Vagina (tissue), 2 donors: ENCODE measurements at regions not wholly inside any gene's neighbourhood (a gene's known extent, or its start where the extent isn't known, plus 50 kb on each side); places are given as distances from the start of the nearest gene placed in this dataset.

Experiments
- DNase-seq, 2 donors: peaks; one replicate each; pipeline ENCODE4 v3.0.0-alpha.2; 2017; ENCODE audit errors: extremely low spot score in 2 of 2
- H3K27ac ChIP-seq: fragments of 200-600 bp; sonication (generic); one replicate; pipeline ENCODE4 v1.5.1; 2019
- H3K27me3 ChIP-seq: fragments of 200-600 bp; sonication (generic); one replicate; pipeline ENCODE4 v1.5.1; 2019
- H3K36me3 ChIP-seq, 2 donors: fragments of 200-600 bp; sonication (generic); one replicate each; pipeline ENCODE4 v1.5.1; 2017 to 2019
- H3K4me1 ChIP-seq: fragments of 200-600 bp; sonication (generic); one replicate; pipeline ENCODE4 v1.5.1; 2019
- H3K4me3 ChIP-seq, 2 donors: fragments of 200-600 bp; sonication (generic); 1 replicate in 1 of 2; 2 replicates in 1 of 2; pipeline ENCODE4 v1.5.1; 2016 to 2019
- H3K9me3 ChIP-seq: fragments of 200-600 bp; sonication (generic); one replicate; pipeline ENCODE4 v1.5.1; 2019
- POLR2A ChIP-seq, 2 donors: fragments of 450-650 bp; IDR thresholded peaks; one replicate each; pipeline ENCODE4 v1.6.1; 2017; ENCODE audit warnings: antibody characterized with exemption in 2 of 2, mild to moderate bottlenecking in 2 of 2, moderate library complexity in 2 of 2
- POLR2AphosphoS5 ChIP-seq, 2 donors: sonication (generic); formaldehyde crosslinking; IDR thresholded peaks; one replicate each; pipeline ENCODE4 v1.9.0; 2017; ENCODE audit warnings: antibody characterized with exemption in 2 of 2, mild to moderate bottlenecking in 2 of 2, low read depth in 1 of 2; ENCODE audit not compliant: insufficient read depth in 1 of 2
- intact Hi-C: fragments of 100-400 bp; cut with DNase I; formaldehyde crosslinking; loops from one replicate; pipeline ENCODE4 v1.15.1; 2023
- TF ChIP-seq, protein P1 (sequence below), 3 experiments: fragments of 450-650 bp in 2 of 3; fragments of 200-600 bp in 1 of 3; sonication (generic) in 1 of 3; IDR thresholded peaks; one replicate each; pipeline ENCODE4 v1.5.1; 2017 to 2019; ENCODE audit warnings: antibody characterized with exemption in 3 of 3, mild to moderate bottlenecking in 2 of 3, moderate library complexity in 2 of 3

DNA sequence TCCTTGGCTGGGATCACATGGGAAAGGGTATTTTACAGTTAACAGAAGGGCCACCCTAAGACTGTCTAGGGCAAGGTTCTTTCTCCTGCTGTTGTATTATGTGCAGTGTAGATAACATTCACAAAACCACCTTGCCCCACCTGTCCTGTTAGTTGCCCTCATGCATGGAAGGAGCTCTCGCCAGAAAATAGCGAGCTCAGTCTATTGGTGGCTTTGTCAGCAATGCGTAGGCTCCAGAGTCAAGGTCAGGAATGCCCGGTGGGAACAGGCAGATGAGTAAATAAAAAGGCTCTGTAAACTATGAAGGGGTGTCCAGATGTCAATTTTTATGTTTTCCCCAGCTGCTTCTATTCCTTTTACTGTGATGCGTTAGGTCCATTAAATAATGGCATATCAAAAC, 107.1 kb upstream of the WDR11 start:
- H3K4me3 ChIP-seq = no peak overlapping the region
- H3K27ac ChIP-seq = no peak overlapping the region
- no peaks in the 10 kb centered on the region for H3K36me3 ChIP-seq
- H3K4me1 ChIP-seq = no peaks in the 10 kb centered on the region
- no peaks in the 10 kb centered on the region for H3K9me3 ChIP-seq
- no peak for DNase-seq
- H3K27me3 ChIP-seq = no peaks in the 10 kb centered on the region
- intact Hi-C loops = no loop called here
- TF ChIP-seq POLR2A (IDR thresholded peaks at IDR 0.05) (no peak), POLR2AphosphoS5 (IDR thresholded peaks at IDR 0.05; ENCODE audit: insufficient read depth in 1 of 2, low read depth in 1 of 2) (no peak)
- TF ChIP-seq, protein P1, sequence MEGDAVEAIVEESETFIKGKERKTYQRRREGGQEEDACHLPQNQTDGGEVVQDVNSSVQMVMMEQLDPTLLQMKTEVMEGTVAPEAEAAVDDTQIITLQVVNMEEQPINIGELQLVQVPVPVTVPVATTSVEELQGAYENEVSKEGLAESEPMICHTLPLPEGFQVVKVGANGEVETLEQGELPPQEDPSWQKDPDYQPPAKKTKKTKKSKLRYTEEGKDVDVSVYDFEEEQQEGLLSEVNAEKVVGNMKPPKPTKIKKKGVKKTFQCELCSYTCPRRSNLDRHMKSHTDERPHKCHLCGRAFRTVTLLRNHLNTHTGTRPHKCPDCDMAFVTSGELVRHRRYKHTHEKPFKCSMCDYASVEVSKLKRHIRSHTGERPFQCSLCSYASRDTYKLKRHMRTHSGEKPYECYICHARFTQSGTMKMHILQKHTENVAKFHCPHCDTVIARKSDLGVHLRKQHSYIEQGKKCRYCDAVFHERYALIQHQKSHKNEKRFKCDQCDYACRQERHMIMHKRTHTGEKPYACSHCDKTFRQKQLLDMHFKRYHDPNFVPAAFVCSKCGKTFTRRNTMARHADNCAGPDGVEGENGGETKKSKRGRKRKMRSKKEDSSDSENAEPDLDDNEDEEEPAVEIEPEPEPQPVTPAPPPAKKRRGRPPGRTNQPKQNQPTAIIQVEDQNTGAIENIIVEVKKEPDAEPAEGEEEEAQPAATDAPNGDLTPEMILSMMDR (IDR thresholded peaks at IDR 0.05) = no peak

DNA sequence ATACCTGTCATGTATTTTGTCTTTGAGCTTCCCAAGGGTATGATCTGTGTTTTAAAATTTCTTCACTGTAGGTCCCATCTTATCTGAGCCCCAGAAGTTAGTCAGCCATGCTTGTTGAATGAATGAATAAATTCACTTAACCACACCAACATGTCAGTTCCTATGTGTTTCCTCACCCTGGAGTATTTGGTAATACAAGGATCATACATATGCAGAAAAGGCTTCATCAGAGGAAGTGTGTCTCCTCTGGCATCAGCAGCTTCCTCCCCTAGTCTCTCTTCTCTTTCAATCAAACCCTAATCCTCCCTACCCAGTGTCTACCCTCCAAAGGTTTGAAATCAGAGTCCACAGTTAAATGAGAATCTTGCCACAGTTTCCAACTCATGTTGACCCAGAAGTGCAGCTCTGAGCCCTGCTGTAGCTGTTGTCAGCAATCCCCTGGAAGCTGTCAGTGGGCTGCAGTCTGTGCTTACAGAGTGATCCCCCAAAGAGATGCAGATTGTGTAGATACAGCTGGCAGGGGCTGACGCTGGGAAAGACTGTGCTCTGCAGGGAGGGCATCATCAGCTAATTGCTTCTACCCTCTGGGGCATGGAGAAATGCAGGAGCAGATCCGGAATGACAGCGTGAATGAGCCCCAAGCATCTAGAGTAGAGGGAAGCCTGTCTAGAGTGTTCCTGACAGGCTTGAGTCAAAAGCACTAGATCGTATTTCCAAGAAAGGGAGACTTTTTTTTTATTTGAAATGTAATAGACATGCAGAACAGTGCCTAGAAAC, 105.0 kb upstream of the WDR11 start:
- TF ChIP-seq POLR2AphosphoS5 (IDR thresholded peaks at IDR 0.05; ENCODE audit: insufficient read depth in 1 of 2, low read depth in 1 of 2) (no peak), POLR2A (IDR thresholded peaks at IDR 0.05) (no peak)
- Histone ChIP-seq H3K9me3 (no peaks in the 10 kb centered on the region), H3K4me1 (no peaks in the 10 kb centered on the region), H3K27me3 (no peaks in the 10 kb centered on the region), H3K27ac (no peak overlapping the region), H3K4me3 (no peak overlapping the region), H3K36me3 (no peaks in the 10 kb centered on the region)
- no peak for DNase-seq
- intact Hi-C loops = no loop called here

DNA sequence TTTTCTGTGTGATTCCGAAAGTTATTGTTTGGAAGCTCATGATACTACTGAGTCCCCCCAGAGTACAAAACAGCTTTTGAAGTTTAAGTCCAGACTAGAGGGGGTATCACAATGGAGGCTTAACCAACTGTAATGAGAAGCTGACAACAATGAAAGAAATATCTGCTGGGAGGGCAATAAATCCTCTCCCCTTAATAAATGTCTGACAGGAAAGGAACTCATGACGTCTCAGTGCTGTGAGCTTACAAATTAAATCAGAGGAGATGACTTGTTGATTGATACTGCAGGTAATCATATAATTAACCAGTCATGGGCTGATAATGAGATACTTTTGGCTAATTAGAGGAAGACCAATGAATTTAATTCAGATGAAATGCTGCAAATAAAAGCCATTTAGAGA, 102.6 kb upstream of the WDR11 start:
- Histone ChIP-seq H3K36me3 (no peaks in the 10 kb centered on the region), H3K27ac (no peak overlapping the region), H3K4me3 (no peak overlapping the region), H3K4me1 (no peaks in the 10 kb centered on the region), H3K9me3 (no peaks in the 10 kb centered on the region), H3K27me3 (no peaks in the 10 kb centered on the region)
- intact Hi-C loops = no loop called here
- TF ChIP-seq, protein P1 (IDR thresholded peaks at IDR 0.05) = no peak
- no peak for TF ChIP-seq POLR2A (IDR thresholded peaks at IDR 0.05)
- no peak for DNase-seq

DNA sequence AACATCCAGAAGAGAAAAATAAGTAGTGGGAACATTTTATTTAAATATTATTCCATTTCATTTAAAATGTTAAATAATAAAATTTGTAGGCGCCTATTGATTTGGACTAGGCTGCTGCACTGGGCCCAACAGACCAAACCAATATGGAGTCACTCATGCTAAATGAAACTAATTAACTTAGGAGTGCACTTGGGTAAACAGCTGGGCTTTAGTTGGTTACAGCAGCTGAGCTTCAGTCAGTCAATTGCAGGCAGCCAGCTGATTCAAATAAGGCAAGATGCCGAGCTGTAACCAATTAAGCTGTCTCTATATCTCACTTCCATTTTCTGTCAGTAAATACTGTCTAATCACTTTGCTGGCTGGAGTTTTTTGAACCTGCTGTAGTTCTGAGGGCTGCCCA, 102.1 kb upstream of the WDR11 start:
- Histone ChIP-seq H3K9me3 (no peaks in the 10 kb centered on the region), H3K27me3 (no peaks in the 10 kb centered on the region), H3K27ac (no peak overlapping the region), H3K4me3 (no peak overlapping the region), H3K4me1 (no peaks in the 10 kb centered on the region), H3K36me3 (no peaks in the 10 kb centered on the region)
- DNase-seq = no peak
- no peak for TF ChIP-seq POLR2AphosphoS5 (IDR thresholded peaks at IDR 0.05; ENCODE audit: insufficient read depth in 1 of 2, low read depth in 1 of 2)
- TF ChIP-seq, protein P1 (IDR thresholded peaks at IDR 0.05) = no peak
- intact Hi-C loops = no loop called here

DNA sequence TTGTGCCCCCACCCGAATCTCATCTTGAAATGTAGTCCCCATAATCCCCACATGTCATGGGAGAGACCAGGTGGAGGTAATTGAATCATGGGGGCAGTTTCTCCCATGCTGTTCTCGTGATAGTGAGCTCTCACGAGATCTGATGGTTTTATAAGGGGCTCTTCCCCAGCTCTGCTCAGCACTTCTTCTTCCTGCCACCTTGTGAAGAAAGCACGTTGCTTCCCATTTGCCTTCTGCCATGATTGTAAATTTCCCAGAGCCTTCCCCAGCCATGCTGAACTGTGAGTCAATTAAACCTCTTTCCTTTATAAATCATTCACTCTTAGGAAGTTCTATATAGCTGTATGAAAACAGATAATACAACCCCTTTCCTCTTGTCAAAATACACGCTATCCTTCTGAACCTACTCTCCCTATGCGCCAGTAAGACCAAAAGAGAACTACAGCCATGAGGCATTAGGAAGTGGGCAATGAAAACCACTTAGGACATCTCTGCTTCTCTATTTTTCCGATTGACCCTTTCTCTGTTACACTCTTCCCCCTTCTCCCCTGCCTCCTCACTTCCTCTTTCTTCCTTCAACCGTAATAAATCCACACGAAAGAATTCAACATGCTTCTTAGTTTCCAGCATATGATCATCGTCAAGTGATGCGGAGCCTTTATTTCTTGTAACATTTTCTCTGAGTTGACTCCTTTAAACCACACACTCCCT, 101.2 kb upstream of the WDR11 start:
- H3K27me3 ChIP-seq = no peaks in the 10 kb centered on the region
- no peak overlapping the region for H3K4me3 ChIP-seq
- intact Hi-C loops = no loop called here
- no peak for TF ChIP-seq POLR2A (IDR thresholded peaks at IDR 0.05)
- TF ChIP-seq, protein P1 (IDR thresholded peaks at IDR 0.05) = no peak
- no peaks in the 10 kb centered on the region for H3K36me3 ChIP-seq
- H3K4me1 ChIP-seq = no peaks in the 10 kb centered on the region
- DNase-seq = no peak
- H3K27ac ChIP-seq = no peak overlapping the region
- H3K9me3 ChIP-seq = no peaks in the 10 kb centered on the region
